Fibroblast of pulmonary artery (primary cell): ENCODE measurements at regions not wholly inside any gene's neighbourhood (a gene's known extent, or its start where the extent isn't known, plus 50 kb on each side); places are given as distances from the start of the nearest gene placed in this dataset.

Experiments used
- DNase-seq: peaks from one replicate; pipeline ENCODE4 v3.0.0-alpha.2; 2010; ENCODE audit warnings: low read depth
- H3K4me3 ChIP-seq: replicated peaks from 2 replicates; pipeline ENCODE4 v1.5.1; 2011; ENCODE audit warnings: low read depth, mild to moderate bottlenecking, control low read depth, low read length, moderate library complexity
- TF ChIP-seq, protein P1 (sequence below): IDR thresholded peaks from 2 replicates; pipeline ENCODE4 v1.5.1; 2011; ENCODE audit warnings: mild to moderate bottlenecking, control low read depth, low read length, inconsistent platforms; ENCODE audit errors: missing control alignments

GRCh38 chr5:5633579-5633978, 211.1 kb downstream of the ICE1 start:
- DNase-seq, result no peak
- TF ChIP-seq, protein P1, sequence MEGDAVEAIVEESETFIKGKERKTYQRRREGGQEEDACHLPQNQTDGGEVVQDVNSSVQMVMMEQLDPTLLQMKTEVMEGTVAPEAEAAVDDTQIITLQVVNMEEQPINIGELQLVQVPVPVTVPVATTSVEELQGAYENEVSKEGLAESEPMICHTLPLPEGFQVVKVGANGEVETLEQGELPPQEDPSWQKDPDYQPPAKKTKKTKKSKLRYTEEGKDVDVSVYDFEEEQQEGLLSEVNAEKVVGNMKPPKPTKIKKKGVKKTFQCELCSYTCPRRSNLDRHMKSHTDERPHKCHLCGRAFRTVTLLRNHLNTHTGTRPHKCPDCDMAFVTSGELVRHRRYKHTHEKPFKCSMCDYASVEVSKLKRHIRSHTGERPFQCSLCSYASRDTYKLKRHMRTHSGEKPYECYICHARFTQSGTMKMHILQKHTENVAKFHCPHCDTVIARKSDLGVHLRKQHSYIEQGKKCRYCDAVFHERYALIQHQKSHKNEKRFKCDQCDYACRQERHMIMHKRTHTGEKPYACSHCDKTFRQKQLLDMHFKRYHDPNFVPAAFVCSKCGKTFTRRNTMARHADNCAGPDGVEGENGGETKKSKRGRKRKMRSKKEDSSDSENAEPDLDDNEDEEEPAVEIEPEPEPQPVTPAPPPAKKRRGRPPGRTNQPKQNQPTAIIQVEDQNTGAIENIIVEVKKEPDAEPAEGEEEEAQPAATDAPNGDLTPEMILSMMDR, result no peak
- H3K4me3 ChIP-seq, result no peak overlapping the region

GRCh38 chr5:5632678-5633077, 210.2 kb downstream of the ICE1 start:
- DNase-seq, result no peak
- TF ChIP-seq, protein P1, result no peak
- no peak overlapping the region for H3K4me3 ChIP-seq

- DNase-seq, result peak; percentile 33
- TF ChIP-seq, protein P1, result no peak
Measured at GRCh38 chr5:5629607-5629978, 207.1 kb downstream of the ICE1 start.

DNA sequence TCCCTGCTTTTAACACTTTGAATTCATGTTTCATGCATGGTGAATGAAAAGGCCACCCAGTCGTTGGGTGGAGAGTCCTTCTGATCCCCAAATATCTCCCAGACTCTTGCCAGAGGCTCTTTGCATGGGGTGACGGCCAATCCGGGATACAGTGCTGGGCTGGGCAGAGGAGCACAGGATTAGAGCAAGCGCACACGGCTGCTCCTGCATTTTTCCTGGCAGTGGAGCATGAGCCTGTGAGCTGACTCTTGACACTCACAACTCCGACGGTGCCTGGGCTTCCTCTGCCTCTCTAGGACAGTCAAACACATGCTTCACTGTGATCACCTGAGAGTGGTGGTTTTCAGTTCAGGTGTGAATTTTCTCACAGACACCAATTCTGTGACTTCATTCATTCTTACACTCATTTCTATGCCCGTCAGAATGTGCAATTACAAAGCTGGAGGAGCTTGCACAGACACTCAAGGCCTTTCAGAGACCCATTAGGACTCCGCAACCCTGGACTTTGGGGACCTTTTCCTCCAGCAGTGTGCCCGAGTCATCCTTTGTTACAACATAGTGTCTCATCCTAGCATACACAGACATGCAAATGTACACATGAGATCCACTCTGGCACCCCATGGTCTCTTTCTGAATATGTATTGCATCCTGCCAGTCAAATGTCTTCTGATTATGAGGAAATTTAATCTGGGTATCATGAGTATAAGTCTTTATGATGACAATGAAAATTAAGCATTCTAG, 206.6 kb downstream of the ICE1 start:
- TF ChIP-seq, protein P1, result no peak

More at GRCh38 chr5:5629607-5629978, 207.1 kb downstream of the ICE1 start:
- H3K4me3 ChIP-seq, result no peak overlapping the region

GRCh38 chr5:5626412-5626811, 203.9 kb downstream of the ICE1 start:
- no peak for DNase-seq
- TF ChIP-seq, protein P1, result no peak
- no peak overlapping the region for H3K4me3 ChIP-seq

More for the DNA sequence above, 206.6 kb downstream of the ICE1 start:
- DNase-seq, result no peak
- H3K4me3 ChIP-seq, result no peak overlapping the region

- no peak overlapping the region for H3K4me3 ChIP-seq
- DNase-seq, result no peak
- TF ChIP-seq, protein P1, result no peak
Measured at GRCh38 chr5:5625491-5625890, 203.0 kb downstream of the ICE1 start.

- no peak overlapping the region for H3K4me3 ChIP-seq
- TF ChIP-seq, protein P1, result no peak
- DNase-seq, result no peak
Measured at GRCh38 chr5:5623397-5623796, 200.9 kb downstream of the ICE1 start.
